ENCODE measurements at regions not wholly inside any gene's neighbourhood (a gene's known extent, or its start where the extent isn't known, plus 50 kb on each side); places are given as distances from the start of the nearest gene placed in this dataset.

DNA sequence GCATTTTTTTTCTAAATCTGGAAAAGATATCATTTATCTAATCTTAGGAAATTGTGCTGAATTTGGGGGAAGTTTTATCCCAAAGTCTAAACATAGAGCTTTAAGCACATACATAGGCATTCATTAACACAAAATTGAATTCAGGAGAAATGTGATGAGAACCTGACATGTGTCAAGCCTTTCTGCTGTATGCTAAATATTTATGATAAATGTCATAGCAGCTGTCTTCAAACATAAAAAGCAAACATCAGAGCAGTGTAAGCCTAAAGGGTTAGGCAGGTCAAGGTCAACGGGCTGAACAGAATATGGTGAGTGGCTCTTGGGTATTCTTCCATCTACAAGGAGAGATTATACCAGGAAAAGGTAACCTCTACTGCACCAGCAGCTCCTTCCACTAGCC, 737.2 kb upstream of the ZNF608 start:
- Histone ChIP-seq H3K23ac (ENCODE audit: low read length) (no peak overlapping the region), H2AFZ (ENCODE audit: insufficient read depth, low read length, poor library complexity) (no peak overlapping the region), H3K27me3 (ENCODE audit: insufficient read depth, low read length) (no peaks in the 10 kb centered on the region), H2BK120ac (ENCODE audit: insufficient read depth, low read length, poor library complexity) (peak overlapping the region; percentile 17), H2BK5ac (ENCODE audit: low read depth, low read length, poor library complexity) (no peak overlapping the region), H3K4ac (ENCODE audit: low read depth, low read length) (no peak overlapping the region), H3K9me3 (ENCODE audit: insufficient read depth, low read depth, low read length) (no peaks in the 10 kb centered on the region), H3K79me2 (ENCODE audit: control insufficient read depth, insufficient read depth, low read length, poor library complexity) (no peaks in the 10 kb centered on the region), H3K36me3 (ENCODE audit: control insufficient read depth in 1 of 2, insufficient read depth in 2 of 2, low read length in 2 of 2) (no peaks in the 10 kb centered on the region), H3K18ac (ENCODE audit: low read length) (no peak overlapping the region), H3K4me2 (ENCODE audit: low read length) (no peak overlapping the region), H2AK5ac (ENCODE audit: low read length) (no peak overlapping the region), H4K91ac (ENCODE audit: low read depth, low read length) (no peak overlapping the region), H4K12ac (ENCODE audit: low read depth, low read length) (no peak overlapping the region), H3K79me1 (ENCODE audit: low read length) (no peaks in the 10 kb centered on the region), H4K8ac (ENCODE audit: low read depth, low read length) (no peak overlapping the region), H3K14ac (ENCODE audit: low read length) (no peak overlapping the region), H3K9ac (ENCODE audit: low read length) (no peak overlapping the region), H3K27ac (ENCODE audit: low read depth, low read length) (no peak overlapping the region), H3K4me3 (ENCODE audit: low read depth, low read length) (no peak overlapping the region), H3K4me1 (ENCODE audit: control insufficient read depth in 1 of 2, insufficient read depth in 2 of 2, low read length in 2 of 2) (peaks cover 4 to 7% of the 10 kb centered on the region in 2 experiments), H2BK12ac (ENCODE audit: low read length) (no peak overlapping the region)
- DNase-seq, result no peak
- WGBS (ENCODE audit: extremely low coverage, insufficient coverage, insufficient read length), result no CpG with 5 or more reads among the region's 1 CpG

DNA sequence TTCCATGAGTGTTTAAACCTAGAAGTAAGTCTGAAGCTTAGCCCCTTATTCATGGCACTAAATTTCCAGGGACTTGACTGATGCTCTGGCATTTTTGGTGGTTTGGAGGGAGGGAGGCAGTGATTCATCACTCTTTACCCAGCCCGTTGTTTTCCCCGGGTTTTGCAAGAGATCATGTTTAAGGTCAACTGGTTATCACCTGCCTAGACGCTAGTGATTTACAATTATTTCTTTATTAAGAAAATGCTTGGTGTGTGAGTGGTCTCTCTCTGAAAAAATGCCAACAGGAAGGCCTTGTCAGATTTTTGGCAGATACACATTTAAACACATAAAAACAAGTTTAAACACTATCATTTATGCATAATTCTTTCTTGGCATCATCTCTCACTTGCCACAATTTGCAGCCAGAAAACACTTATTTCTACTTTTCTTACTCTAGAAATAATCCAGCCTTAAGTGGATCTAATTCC, 737.9 kb upstream of the ZNF608 start:
- Histone ChIP-seq H3K36me3 (ENCODE audit: control insufficient read depth in 1 of 2, insufficient read depth in 2 of 2, low read length in 2 of 2) (no peaks in the 10 kb centered on the region), H3K14ac (ENCODE audit: low read length) (no peak overlapping the region), H3K9me3 (ENCODE audit: insufficient read depth, low read depth, low read length) (no peaks in the 10 kb centered on the region), H4K91ac (ENCODE audit: low read depth, low read length) (no peak overlapping the region), H3K79me2 (ENCODE audit: control insufficient read depth, insufficient read depth, low read length, poor library complexity) (no peaks in the 10 kb centered on the region), H3K4me2 (ENCODE audit: low read length) (no peak overlapping the region), H3K27ac (ENCODE audit: low read depth, low read length) (no peak overlapping the region), H2AFZ (ENCODE audit: insufficient read depth, low read length, poor library complexity) (no peak overlapping the region), H3K4ac (ENCODE audit: low read depth, low read length) (no peak overlapping the region), H3K27me3 (ENCODE audit: insufficient read depth, low read length) (no peaks in the 10 kb centered on the region), H4K12ac (ENCODE audit: low read depth, low read length) (no peak overlapping the region), H2BK12ac (ENCODE audit: low read length) (no peak overlapping the region), H2AK5ac (ENCODE audit: low read length) (no peak overlapping the region), H2BK120ac (ENCODE audit: insufficient read depth, low read length, poor library complexity) (no peak overlapping the region), H4K8ac (ENCODE audit: low read depth, low read length) (no peak overlapping the region), H3K23ac (ENCODE audit: low read length) (no peak overlapping the region), H3K9ac (ENCODE audit: low read length) (no peak overlapping the region), H3K4me1 (ENCODE audit: control insufficient read depth in 1 of 2, insufficient read depth in 2 of 2, low read length in 2 of 2) (peaks cover 4 to 7% of the 10 kb centered on the region in 2 experiments), H3K4me3 (ENCODE audit: low read depth, low read length) (no peak overlapping the region), H3K79me1 (ENCODE audit: low read length) (no peaks in the 10 kb centered on the region), H3K18ac (ENCODE audit: low read length) (no peak overlapping the region), H2BK5ac (ENCODE audit: low read depth, low read length, poor library complexity) (no peak overlapping the region)
- no peak for DNase-seq
- no CpG with 5 or more reads among the region's 3 CpGs for WGBS (ENCODE audit: extremely low coverage, insufficient coverage, insufficient read length)

GRCh38 chr5:125484742-125485641, 738.6 kb upstream of the ZNF608 start:
- H4K8ac ChIP-seq (ENCODE audit: low read depth, low read length), result no peak overlapping the region
- H4K91ac ChIP-seq (ENCODE audit: low read depth, low read length), result no peak overlapping the region
- peak in 1 of 2 donors; percentile 11 for DNase-seq
- H2BK120ac ChIP-seq (ENCODE audit: insufficient read depth, low read length, poor library complexity), result no peak overlapping the region
- H3K4me3 ChIP-seq (ENCODE audit: low read depth, low read length), result no peak overlapping the region
- no peak overlapping the region for H3K14ac ChIP-seq (ENCODE audit: low read length)
- H3K9ac ChIP-seq (ENCODE audit: low read length), result no peak overlapping the region
- no peaks in the 10 kb centered on the region for H3K36me3 ChIP-seq (ENCODE audit: control insufficient read depth in 1 of 2, insufficient read depth in 2 of 2, low read length in 2 of 2)
- no peak overlapping the region for H4K12ac ChIP-seq (ENCODE audit: low read depth, low read length)
- no peak overlapping the region for H3K4me2 ChIP-seq (ENCODE audit: low read length)
- H3K79me1 ChIP-seq (ENCODE audit: low read length), result no peaks in the 10 kb centered on the region
- H3K4ac ChIP-seq (ENCODE audit: low read depth, low read length), result no peak overlapping the region
- H3K9me3 ChIP-seq (ENCODE audit: insufficient read depth, low read depth, low read length), result no peaks in the 10 kb centered on the region
- H3K79me2 ChIP-seq (ENCODE audit: control insufficient read depth, insufficient read depth, low read length, poor library complexity), result no peaks in the 10 kb centered on the region
- no peak overlapping the region for H3K18ac ChIP-seq (ENCODE audit: low read length)
- no peaks in the 10 kb centered on the region for H3K27me3 ChIP-seq (ENCODE audit: insufficient read depth, low read length)
- no CpG with 5 or more reads among the region's 10 CpGs for WGBS (ENCODE audit: extremely low coverage, insufficient coverage, insufficient read length)
- no peak overlapping the region for H2AK5ac ChIP-seq (ENCODE audit: low read length)
- peak overlapping the region; percentile 82 for H2BK12ac ChIP-seq (ENCODE audit: low read length)
- peak overlapping the region; percentile 45 for H3K27ac ChIP-seq (ENCODE audit: low read depth, low read length)
- no peak overlapping the region for H2AFZ ChIP-seq (ENCODE audit: insufficient read depth, low read length, poor library complexity)
- peak overlapping the region; percentile 2 for H2BK5ac ChIP-seq (ENCODE audit: low read depth, low read length, poor library complexity)
- H3K4me1 ChIP-seq (ENCODE audit: control insufficient read depth in 1 of 2, insufficient read depth in 2 of 2, low read length in 2 of 2), result peaks cover 4 to 7% of the 10 kb centered on the region in 2 experiments
- H3K23ac ChIP-seq (ENCODE audit: low read length), result no peak overlapping the region

- no peak overlapping the region for H4K12ac ChIP-seq (ENCODE audit: low read depth, low read length)
- DNase-seq, result no peak
These were observed 739.3 kb upstream of the ZNF608 start for GRCh38 chr5:125485771-125486170.

More at GRCh38 chr5:125485771-125486170, 739.3 kb upstream of the ZNF608 start:
- peak overlapping the region; percentile 45 for H3K27ac ChIP-seq (ENCODE audit: low read depth, low read length)
- H2AFZ ChIP-seq (ENCODE audit: insufficient read depth, low read length, poor library complexity), result no peak overlapping the region
- H4K8ac ChIP-seq (ENCODE audit: low read depth, low read length), result no peak overlapping the region
- no peak overlapping the region for H3K14ac ChIP-seq (ENCODE audit: low read length)
- no CpG with 5 or more reads among the region's 3 CpGs for WGBS (ENCODE audit: extremely low coverage, insufficient coverage, insufficient read length)
- no peaks in the 10 kb centered on the region for H3K79me1 ChIP-seq (ENCODE audit: low read length)
- no peaks in the 10 kb centered on the region for H3K27me3 ChIP-seq (ENCODE audit: insufficient read depth, low read length)
- H2BK5ac ChIP-seq (ENCODE audit: low read depth, low read length, poor library complexity), result no peak overlapping the region
- H3K23ac ChIP-seq (ENCODE audit: low read length), result no peak overlapping the region
- no peak overlapping the region for H2BK120ac ChIP-seq (ENCODE audit: insufficient read depth, low read length, poor library complexity)
- H3K79me2 ChIP-seq (ENCODE audit: control insufficient read depth, insufficient read depth, low read length, poor library complexity), result no peaks in the 10 kb centered on the region
- H3K4me1 ChIP-seq (ENCODE audit: control insufficient read depth in 1 of 2, insufficient read depth in 2 of 2, low read length in 2 of 2), result peaks cover 4 to 7% of the 10 kb centered on the region in 2 experiments
- H3K9ac ChIP-seq (ENCODE audit: low read length), result no peak overlapping the region
- H3K4me2 ChIP-seq (ENCODE audit: low read length), result no peak overlapping the region
- H4K91ac ChIP-seq (ENCODE audit: low read depth, low read length), result no peak overlapping the region
- no peak overlapping the region for H3K4me3 ChIP-seq (ENCODE audit: low read depth, low read length)
- no peak overlapping the region for H3K4ac ChIP-seq (ENCODE audit: low read depth, low read length)
- no peak overlapping the region for H3K18ac ChIP-seq (ENCODE audit: low read length)
- H3K36me3 ChIP-seq (ENCODE audit: control insufficient read depth in 1 of 2, insufficient read depth in 2 of 2, low read length in 2 of 2), result no peaks in the 10 kb centered on the region
- no peak overlapping the region for H2BK12ac ChIP-seq (ENCODE audit: low read length)
- H3K9me3 ChIP-seq (ENCODE audit: insufficient read depth, low read depth, low read length), result no peaks in the 10 kb centered on the region
- no peak overlapping the region for H2AK5ac ChIP-seq (ENCODE audit: low read length)
